NB4 (cell line): ENCODE measurements at regions not wholly inside any gene's neighbourhood (a gene's known extent, or its start where the extent isn't known, plus 50 kb on each side); places are given as distances from the start of the nearest gene placed in this dataset.

ENCODE experiments used
- MYC ChIP-seq: IDR thresholded peaks from 2 replicates; pipeline ENCODE4 v1.6.1; 2011; ENCODE audit warnings: low read depth, low read length
- POLR2A ChIP-seq: IDR thresholded peaks from 2 replicates; pipeline ENCODE4 v1.6.1; 2011; ENCODE audit warnings: mild to moderate bottlenecking; ENCODE audit not compliant: insufficient read length; ENCODE audit errors: extremely low read depth
- TF ChIP-seq, protein P1 (sequence below): IDR thresholded peaks from one replicate; pipeline ENCODE4 v1.5.1; 2012; ENCODE audit warnings: low read depth, low read length
- TF ChIP-seq, protein P2 (sequence below): IDR thresholded peaks from 2 replicates; pipeline ENCODE4 v1.6.1; 2011; ENCODE audit warnings: low read depth, low read length

DNA sequence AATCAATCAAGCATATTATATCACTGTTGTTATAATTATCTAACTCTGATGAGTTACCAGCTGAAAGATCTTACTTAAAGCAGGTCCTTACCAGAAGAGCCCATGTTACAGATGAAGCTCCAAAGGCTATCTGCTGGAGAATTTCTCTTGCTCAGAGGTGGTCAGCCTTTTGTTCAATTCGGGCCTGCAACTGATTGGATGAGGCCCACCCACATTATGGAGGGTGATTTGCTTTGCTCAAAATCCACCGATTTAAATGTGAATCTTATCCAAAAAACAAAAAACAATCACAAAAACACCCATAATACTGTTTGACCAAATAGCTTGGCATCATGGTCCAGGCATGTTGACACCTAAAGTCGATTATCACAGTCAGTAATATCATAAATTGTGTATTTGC, 348.6 kb upstream of the ANO3 start:
- no peak for TF ChIP-seq MYC
- TF ChIP-seq, protein P1, sequence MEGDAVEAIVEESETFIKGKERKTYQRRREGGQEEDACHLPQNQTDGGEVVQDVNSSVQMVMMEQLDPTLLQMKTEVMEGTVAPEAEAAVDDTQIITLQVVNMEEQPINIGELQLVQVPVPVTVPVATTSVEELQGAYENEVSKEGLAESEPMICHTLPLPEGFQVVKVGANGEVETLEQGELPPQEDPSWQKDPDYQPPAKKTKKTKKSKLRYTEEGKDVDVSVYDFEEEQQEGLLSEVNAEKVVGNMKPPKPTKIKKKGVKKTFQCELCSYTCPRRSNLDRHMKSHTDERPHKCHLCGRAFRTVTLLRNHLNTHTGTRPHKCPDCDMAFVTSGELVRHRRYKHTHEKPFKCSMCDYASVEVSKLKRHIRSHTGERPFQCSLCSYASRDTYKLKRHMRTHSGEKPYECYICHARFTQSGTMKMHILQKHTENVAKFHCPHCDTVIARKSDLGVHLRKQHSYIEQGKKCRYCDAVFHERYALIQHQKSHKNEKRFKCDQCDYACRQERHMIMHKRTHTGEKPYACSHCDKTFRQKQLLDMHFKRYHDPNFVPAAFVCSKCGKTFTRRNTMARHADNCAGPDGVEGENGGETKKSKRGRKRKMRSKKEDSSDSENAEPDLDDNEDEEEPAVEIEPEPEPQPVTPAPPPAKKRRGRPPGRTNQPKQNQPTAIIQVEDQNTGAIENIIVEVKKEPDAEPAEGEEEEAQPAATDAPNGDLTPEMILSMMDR: no peak
- TF ChIP-seq POLR2A: no peak
- TF ChIP-seq, protein P2, sequence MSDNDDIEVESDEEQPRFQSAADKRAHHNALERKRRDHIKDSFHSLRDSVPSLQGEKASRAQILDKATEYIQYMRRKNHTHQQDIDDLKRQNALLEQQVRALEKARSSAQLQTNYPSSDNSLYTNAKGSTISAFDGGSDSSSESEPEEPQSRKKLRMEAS: no peak
